HEK293 (cell line): ENCODE measurements at regions not wholly inside any gene's neighbourhood (a gene's known extent, or its start where the extent isn't known, plus 50 kb on each side); places are given as distances from the start of the nearest gene placed in this dataset.

Experiments used
- CTCF ChIP-seq: fragments of 450-650 bp; formaldehyde crosslinking; IDR thresholded peaks from 2 replicates; pipeline ENCODE4 v1.5.1; 2016; ENCODE audit warnings: missing biosample characterization, missing genetic modification characterization
- REPIN1 ChIP-seq: fragments of 450-650 bp; formaldehyde crosslinking; IDR thresholded peaks from 2 replicates; pipeline ENCODE4 v1.5.1; 2017; ENCODE audit warnings: missing biosample characterization, missing genetic modification characterization, low read depth
- REST ChIP-seq: fragments of 450-650 bp; formaldehyde crosslinking; IDR thresholded peaks from 2 replicates; pipeline ENCODE4 v1.5.1; 2016; ENCODE audit warnings: missing biosample characterization, missing genetic modification characterization
- TRIM28 ChIP-seq: IDR thresholded peaks from 2 replicates; pipeline ENCODE4 v1.6.1; 2011; ENCODE audit warnings: low read length, control low read depth, borderline replicate concordance
- ZBTB26 ChIP-seq: fragments of 450-650 bp; formaldehyde crosslinking; optimal IDR thresholded peaks from 2 replicates; pipeline ENCODE3; 2016; ENCODE audit warnings: missing biosample characterization, mild to moderate bottlenecking, missing genetic modification characterization
- ZNF138 ChIP-seq: fragments of 450-650 bp; formaldehyde crosslinking; IDR thresholded peaks from 2 replicates; pipeline ENCODE4 v1.5.1; 2016; ENCODE audit warnings: missing biosample characterization, missing genetic modification characterization, borderline replicate concordance
- ZSCAN5A ChIP-seq: fragments of 450-650 bp; formaldehyde crosslinking; IDR thresholded peaks from 2 replicates; pipeline ENCODE4 v1.5.1; 2016; ENCODE audit warnings: missing biosample characterization, missing genetic modification characterization

GRCh38 chr2:37816036-37816435 lies 109.1 kb upstream of the RMDN2 start:
- no peak for TF ChIP-seq ZSCAN5A (tag by site-specific recombination)
- no peak for TF ChIP-seq REST (tag by site-specific recombination)
- no peak for TF ChIP-seq CTCF (tag by site-specific recombination)
- TF ChIP-seq REPIN1, result no peak
- TF ChIP-seq ZBTB26 (tag by site-specific recombination), result no peak
- no peak for TF ChIP-seq TRIM28
- no peak for TF ChIP-seq ZNF138 (tag by site-specific recombination)
